Left lung (tissue), 4 donors: ENCODE measurements at regions not wholly inside any gene's neighbourhood (a gene's known extent, or its start where the extent isn't known, plus 50 kb on each side); places are given as distances from the start of the nearest gene placed in this dataset.
"Not testable (repeated sequence)": the region's sequence is repeated elsewhere in the genome, so short reads cannot be mapped to it uniquely, and the experiment has no call there.

Source experiments
- ATAC-seq: fragments of 200-7000 bp; cut with Tn5 transposase; one replicate; pipeline ENCODE4 v1.9.1; 2020; ENCODE audit warnings: moderate library complexity
- DNase-seq, 4 donors: peaks; one replicate each; pipeline ENCODE4 v3.0.0-alpha.2; 2013 to 2020
- H3K27ac ChIP-seq, 2 donors: fragments of 200-600 bp; sonication (generic) in 1 of 2; one replicate each; pipeline versions ENCODE4 v1.5.0 to v1.8.0; 2020 to 2021
- H3K27me3 ChIP-seq, 2 donors: fragments of 200-600 bp; sonication (generic) in 1 of 2; one replicate each; pipeline versions ENCODE4 v1.5.0 to v1.8.0; 2020 to 2021
- H3K36me3 ChIP-seq, 2 donors: fragments of 200-600 bp; sonication (generic) in 1 of 2; one replicate each; pipeline versions ENCODE4 v1.5.0 to v1.8.0; 2020 to 2021
- H3K4me1 ChIP-seq, 2 donors: fragments of 200-600 bp; one replicate each; pipeline ENCODE4 v1.8.0; 2021
- H3K4me3 ChIP-seq, 2 donors: fragments of 200-600 bp; sonication (generic) in 1 of 2; one replicate each; pipeline versions ENCODE4 v1.5.0 to v1.8.0; 2020 to 2021; ENCODE audit warnings: mild to moderate bottlenecking in 1 of 2
- H3K9me3 ChIP-seq, 2 donors: fragments of 200-600 bp; sonication (generic) in 1 of 2; one replicate each; pipeline versions ENCODE4 v1.5.0 to v1.8.0; 2020 to 2021
- CTCF ChIP-seq, 2 donors: fragments of 200-600 bp; sonication (generic) in 1 of 2; IDR thresholded peaks; one replicate each; pipeline versions ENCODE4 v1.5.0 to v1.8.0; 2021; ENCODE audit warnings: antibody characterized with exemption in 2 of 2
- intact Hi-C, 2 donors: fragments of 100-400 bp; cut with DNase I; formaldehyde crosslinking; loops; one replicate each; pipeline versions ENCODE4 v1.11.2 to v1.14.2; 2022
- donor health status: DM: no; HTN: yes; CAD: no.
- donor health status: DM: no; HTN: no; CAD: no.

DNA sequence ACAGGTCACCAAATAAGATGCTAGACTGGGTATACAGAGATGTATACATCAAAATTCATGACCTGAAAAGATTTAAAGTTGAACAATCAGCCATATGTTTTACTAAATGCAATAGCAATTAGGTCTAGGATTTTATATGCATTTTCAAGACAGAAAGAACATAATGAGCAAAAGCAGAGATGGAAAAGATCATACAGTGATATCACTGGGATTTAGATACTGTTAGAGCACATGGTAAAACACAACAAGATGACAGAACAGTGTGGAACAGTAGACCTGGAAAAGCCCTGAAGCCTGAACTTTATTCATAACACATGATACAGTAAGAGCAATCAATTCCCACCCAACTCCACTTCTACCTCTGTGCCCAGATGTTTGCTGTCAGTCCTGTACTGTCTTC, 585.9 kb downstream of the PRR16 start:
- H3K4me3 ChIP-seq, result no peak overlapping the region
- intact Hi-C loops, result no loop called here
- no peak for ATAC-seq
- TF ChIP-seq CTCF (IDR thresholded peaks at IDR 0.05), result no peak
- H3K27me3 ChIP-seq, result no peaks in the 10 kb centered on the region
- DNase-seq, result no peak
- no peak overlapping the region for H3K27ac ChIP-seq
- no peaks in the 10 kb centered on the region for H3K4me1 ChIP-seq
- no peaks in the 10 kb centered on the region for H3K36me3 ChIP-seq
- no peaks in the 10 kb centered on the region for H3K9me3 ChIP-seq

GRCh38 chr5:121053055-121053985, 589.2 kb downstream of the PRR16 start:
- DNase-seq (peak in 1 of 4 donors; percentile 3), ATAC-seq (no peak)
- Histone ChIP-seq H3K4me3 (no peak overlapping the region), H3K36me3 (no peaks in the 10 kb centered on the region), H3K4me1 (no peaks in the 10 kb centered on the region), H3K27ac (no peak overlapping the region), H3K9me3 (no peaks in the 10 kb centered on the region), H3K27me3 (no peaks in the 10 kb centered on the region)
- intact Hi-C loops, result no loop called here
- no peak for TF ChIP-seq CTCF (IDR thresholded peaks at IDR 0.05)

DNA sequence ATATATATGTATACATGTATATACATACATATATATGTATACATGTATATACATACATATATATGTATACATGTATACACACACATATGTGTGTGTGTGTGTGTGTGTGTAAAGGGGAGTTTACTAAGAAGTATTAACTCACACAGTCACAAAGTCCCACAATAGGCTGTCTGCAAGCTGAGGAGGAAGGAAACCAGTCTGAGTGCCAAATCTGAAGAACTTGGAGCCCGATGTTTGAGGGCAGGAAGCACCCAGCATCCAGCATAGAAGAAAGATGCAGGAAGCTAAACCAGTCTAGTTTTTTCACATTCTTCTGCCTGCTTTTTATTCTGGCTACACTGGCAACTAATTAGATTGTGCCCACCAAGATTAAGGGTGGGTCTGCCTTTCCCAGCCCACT, 591.5 kb downstream of the PRR16 start:
- H3K4me1 ChIP-seq, result no peaks in the 10 kb centered on the region
- H3K27ac ChIP-seq, result no peak overlapping the region
- intact Hi-C loops, result no loop called here
- ATAC-seq (no peak), DNase-seq (no peak)
- H3K4me3 ChIP-seq, result no peak overlapping the region
- no peaks in the 10 kb centered on the region for H3K27me3 ChIP-seq
- H3K9me3 ChIP-seq, result peaks cover 0 to 4% of the 10 kb centered on the region in 2 donors
- no peaks in the 10 kb centered on the region for H3K36me3 ChIP-seq
- TF ChIP-seq CTCF (IDR thresholded peaks at IDR 0.05), result no peak

DNA sequence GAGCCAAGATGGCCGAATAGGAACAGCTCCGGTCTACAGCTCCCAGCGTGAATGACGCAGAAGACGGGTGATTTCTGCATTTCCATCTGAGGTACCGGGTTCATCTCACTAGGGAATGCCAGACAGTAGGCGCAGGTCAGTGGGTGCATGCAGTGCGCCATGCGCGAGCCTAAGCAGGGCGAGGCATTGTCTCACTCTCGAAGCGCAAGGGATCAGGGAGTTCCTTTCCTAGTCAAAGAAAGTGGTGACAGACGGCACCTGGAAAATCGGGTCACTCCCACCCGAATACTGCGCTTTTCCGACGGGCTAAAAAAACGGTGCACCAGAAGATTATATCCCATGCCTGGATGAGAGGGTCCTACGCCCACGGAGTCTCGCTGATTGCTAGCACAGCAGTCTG, 600.1 kb downstream of the PRR16 start:
- H3K4me3 ChIP-seq, intact Hi-C loops, ATAC-seq, H3K27me3 ChIP-seq, H3K36me3 ChIP-seq, H3K4me1 ChIP-seq, H3K9me3 ChIP-seq, H3K27ac ChIP-seq: not testable (repeated sequence)
- peak in 1 of 4 donors; percentile 33 for DNase-seq

GRCh38 chr5:121086671-121087070, 622.6 kb downstream of the PRR16 start:
- DNase-seq (no peak), ATAC-seq (no peak)
- no peaks in the 10 kb centered on the region for H3K36me3 ChIP-seq
- H3K4me3 ChIP-seq, result no peak overlapping the region
- H3K4me1 ChIP-seq, result no peaks in the 10 kb centered on the region
- no peaks in the 10 kb centered on the region for H3K27me3 ChIP-seq
- no peaks in the 10 kb centered on the region for H3K9me3 ChIP-seq
- intact Hi-C loops, result no loop called here
- no peak for TF ChIP-seq CTCF (IDR thresholded peaks at IDR 0.05)
- H3K27ac ChIP-seq, result no peak overlapping the region
